22Rv1 (cell line): ENCODE measurements at regions not wholly inside any gene's neighbourhood (a gene's known extent, or its start where the extent isn't known, plus 50 kb on each side); places are given as distances from the start of the nearest gene placed in this dataset.

Experiments
- H3K27ac ChIP-seq: fragments of 450-650 bp; 2 replicates; pipeline ENCODE4 v1.5.1; 2017
- ZFX ChIP-seq: fragments of 450-650 bp; IDR thresholded peaks from 2 replicates; pipeline ENCODE4 v1.6.1; 2017; ENCODE audit warnings: antibody characterized with exemption, borderline replicate concordance
- TF ChIP-seq, protein P1 (sequence below): fragments of 450-650 bp; IDR thresholded peaks from 2 replicates; pipeline ENCODE4 v1.5.1; 2017; ENCODE audit warnings: mild to moderate bottlenecking

DNA sequence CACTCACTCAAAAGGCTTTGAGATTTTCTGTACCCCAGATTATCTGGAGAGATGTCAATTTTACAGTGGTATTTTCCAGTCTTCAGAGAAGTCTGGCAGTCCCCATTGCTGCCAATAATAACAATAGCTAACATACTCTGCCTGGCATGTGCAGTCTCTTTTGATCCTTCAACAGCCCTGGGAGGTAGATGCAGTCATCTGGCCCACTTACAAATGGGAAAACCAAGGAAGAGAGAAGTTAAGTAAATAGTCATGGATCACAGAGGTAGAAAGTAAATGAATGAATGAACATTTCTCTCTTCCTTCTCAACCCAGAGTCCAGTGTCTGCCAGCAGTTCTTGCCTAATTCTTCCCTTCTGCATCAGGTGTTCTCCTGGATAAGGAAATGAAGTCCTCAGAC, 113.0 kb upstream of the EDNRA start:
- no peak overlapping the region for H3K27ac ChIP-seq
- TF ChIP-seq, protein P1, sequence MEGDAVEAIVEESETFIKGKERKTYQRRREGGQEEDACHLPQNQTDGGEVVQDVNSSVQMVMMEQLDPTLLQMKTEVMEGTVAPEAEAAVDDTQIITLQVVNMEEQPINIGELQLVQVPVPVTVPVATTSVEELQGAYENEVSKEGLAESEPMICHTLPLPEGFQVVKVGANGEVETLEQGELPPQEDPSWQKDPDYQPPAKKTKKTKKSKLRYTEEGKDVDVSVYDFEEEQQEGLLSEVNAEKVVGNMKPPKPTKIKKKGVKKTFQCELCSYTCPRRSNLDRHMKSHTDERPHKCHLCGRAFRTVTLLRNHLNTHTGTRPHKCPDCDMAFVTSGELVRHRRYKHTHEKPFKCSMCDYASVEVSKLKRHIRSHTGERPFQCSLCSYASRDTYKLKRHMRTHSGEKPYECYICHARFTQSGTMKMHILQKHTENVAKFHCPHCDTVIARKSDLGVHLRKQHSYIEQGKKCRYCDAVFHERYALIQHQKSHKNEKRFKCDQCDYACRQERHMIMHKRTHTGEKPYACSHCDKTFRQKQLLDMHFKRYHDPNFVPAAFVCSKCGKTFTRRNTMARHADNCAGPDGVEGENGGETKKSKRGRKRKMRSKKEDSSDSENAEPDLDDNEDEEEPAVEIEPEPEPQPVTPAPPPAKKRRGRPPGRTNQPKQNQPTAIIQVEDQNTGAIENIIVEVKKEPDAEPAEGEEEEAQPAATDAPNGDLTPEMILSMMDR = no peak
- no peak for TF ChIP-seq ZFX

GRCh38 chr4:147368948-147369347, 111.9 kb upstream of the EDNRA start:
- no peak for TF ChIP-seq ZFX
- TF ChIP-seq, protein P1 = no peak
- H3K27ac ChIP-seq = no peak overlapping the region

DNA sequence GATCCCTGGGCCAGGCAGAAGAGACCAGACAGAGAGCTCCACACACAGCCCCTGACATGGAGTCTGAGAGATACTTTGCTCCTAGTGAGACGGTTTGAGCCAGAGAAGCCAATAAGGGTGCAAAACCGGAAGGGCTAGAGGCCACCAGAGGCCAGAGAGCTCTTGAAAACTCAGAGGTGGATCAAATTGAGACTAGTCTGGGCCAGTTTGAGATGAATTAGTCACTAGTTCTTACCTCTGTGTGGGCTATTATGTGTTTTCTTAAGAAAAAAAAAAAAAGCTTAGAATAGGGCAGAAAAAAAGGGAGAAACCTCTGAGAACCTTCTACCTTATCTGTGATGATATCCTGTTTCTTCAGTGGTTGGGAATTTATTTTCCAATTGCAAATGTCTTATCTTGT, 110.4 kb upstream of the EDNRA start:
- TF ChIP-seq ZFX = no peak
- TF ChIP-seq, protein P1 = no peak

DNA sequence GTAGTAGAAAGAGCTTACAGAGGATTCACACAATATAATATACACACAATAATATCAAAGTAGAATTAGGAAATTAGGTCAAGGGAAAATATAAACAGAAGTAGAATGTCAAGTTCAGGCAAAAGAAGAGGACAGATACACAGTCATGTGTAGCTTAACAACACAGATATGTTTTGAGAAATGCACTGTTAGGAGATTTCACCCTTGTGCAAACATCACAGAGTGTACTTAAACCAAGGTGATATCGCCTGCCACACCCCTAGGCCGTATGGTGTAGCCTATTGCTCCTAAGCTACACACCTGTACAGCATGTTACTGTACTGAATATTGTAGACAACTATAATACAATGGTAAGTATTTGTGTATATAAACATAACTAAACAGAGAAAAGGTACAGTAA, 110.0 kb upstream of the EDNRA start:
- TF ChIP-seq, protein P1 = no peak
- no peak for TF ChIP-seq ZFX
- no peak overlapping the region for H3K27ac ChIP-seq

More for the DNA sequence above, 110.4 kb upstream of the EDNRA start:
- H3K27ac ChIP-seq = no peak overlapping the region

- no peak overlapping the region for H3K27ac ChIP-seq
- TF ChIP-seq, protein P1 = no peak
- TF ChIP-seq ZFX = no peak
Observed at GRCh38 chr4:147371661-147372060, 109.2 kb upstream of the EDNRA start.

DNA sequence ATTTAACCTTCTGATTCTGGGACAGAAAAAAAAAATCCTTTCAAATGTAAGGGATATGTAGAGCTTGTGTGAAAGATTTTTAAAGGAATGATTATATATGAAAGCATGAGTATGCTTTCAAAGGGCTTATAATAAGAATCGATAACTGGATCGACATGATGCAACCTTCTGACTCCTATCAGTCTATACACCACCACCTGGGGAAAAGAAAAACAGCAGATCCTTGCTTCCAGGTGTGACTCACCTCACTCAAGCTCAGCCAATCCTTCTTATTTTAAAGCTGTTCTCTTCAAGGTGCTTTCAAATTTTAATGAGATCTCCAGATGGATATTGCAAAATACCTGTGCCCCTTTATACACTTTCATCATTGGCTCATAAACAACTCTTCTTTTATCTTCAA, 102.1 kb upstream of the EDNRA start:
- TF ChIP-seq, protein P1 = peak; percentile 26
- no peak for TF ChIP-seq ZFX
- H3K27ac ChIP-seq = no peak overlapping the region

- no peak overlapping the region for H3K27ac ChIP-seq
- no peak for TF ChIP-seq ZFX
- TF ChIP-seq, protein P1 = no peak
Observed at GRCh38 chr4:147381749-147382148, 99.1 kb upstream of the EDNRA start.
